ENCODE measurements at regions not wholly inside any gene's neighbourhood (a gene's known extent, or its start where the extent isn't known, plus 50 kb on each side); places are given as distances from the start of the nearest gene placed in this dataset.
"Not testable (repeated sequence)": the region's sequence is repeated elsewhere in the genome, so short reads cannot be mapped to it uniquely, and the experiment has no call there.

DNA sequence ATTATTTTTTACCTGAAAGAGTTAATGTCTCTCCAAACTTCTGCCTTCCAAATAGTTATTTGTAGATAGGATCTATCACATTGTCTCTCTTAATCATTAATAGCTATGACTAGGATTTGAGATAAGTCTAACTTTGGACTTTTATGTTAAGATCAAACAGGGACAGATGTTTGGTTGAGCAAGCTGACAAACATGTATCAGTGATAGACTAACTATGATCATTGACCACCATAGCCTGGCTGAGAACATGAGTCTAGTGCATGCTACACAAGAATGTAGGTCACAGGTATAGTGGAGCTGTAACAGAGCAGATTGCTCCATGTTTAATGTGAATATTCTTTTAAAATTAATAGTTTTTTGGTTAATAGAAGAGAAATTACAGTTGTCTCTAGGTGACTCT lies 52.0 kb downstream of the SYT15B start:
- not testable (repeated sequence) for DNase-seq (ENCODE audit: low read depth, low spot score); H3K27ac ChIP-seq; H3K9ac ChIP-seq (ENCODE audit: insufficient read length); H3K9me3 ChIP-seq (ENCODE audit: low read depth, low read length); H3K36me3 ChIP-seq (ENCODE audit: insufficient read depth, low read length); H3K4me3 ChIP-seq

DNA sequence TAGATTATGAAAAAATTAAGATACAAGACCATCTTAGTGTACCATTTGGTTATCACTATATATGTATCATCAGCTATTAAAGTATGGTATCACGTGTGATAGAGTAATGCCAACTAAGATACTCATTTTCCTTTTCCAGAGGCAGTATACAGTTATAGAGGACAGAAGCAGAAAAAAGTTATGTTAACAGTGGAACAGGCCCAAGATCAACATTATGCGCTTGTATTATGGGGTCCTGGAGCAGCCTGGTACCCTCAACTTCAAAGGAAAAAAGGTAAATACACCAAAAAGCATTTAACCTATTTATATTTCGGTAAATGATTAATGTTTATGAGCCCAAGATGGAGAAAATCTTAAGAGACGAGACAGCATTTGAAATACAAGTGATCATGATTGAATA lies 52.9 kb downstream of the SYT15B start:
- not testable (repeated sequence) for H3K36me3 ChIP-seq (ENCODE audit: insufficient read depth, low read length); DNase-seq (ENCODE audit: low read depth, low spot score); H3K27ac ChIP-seq; H3K9ac ChIP-seq (ENCODE audit: insufficient read length); H3K9me3 ChIP-seq (ENCODE audit: low read depth, low read length); H3K4me3 ChIP-seq

DNA sequence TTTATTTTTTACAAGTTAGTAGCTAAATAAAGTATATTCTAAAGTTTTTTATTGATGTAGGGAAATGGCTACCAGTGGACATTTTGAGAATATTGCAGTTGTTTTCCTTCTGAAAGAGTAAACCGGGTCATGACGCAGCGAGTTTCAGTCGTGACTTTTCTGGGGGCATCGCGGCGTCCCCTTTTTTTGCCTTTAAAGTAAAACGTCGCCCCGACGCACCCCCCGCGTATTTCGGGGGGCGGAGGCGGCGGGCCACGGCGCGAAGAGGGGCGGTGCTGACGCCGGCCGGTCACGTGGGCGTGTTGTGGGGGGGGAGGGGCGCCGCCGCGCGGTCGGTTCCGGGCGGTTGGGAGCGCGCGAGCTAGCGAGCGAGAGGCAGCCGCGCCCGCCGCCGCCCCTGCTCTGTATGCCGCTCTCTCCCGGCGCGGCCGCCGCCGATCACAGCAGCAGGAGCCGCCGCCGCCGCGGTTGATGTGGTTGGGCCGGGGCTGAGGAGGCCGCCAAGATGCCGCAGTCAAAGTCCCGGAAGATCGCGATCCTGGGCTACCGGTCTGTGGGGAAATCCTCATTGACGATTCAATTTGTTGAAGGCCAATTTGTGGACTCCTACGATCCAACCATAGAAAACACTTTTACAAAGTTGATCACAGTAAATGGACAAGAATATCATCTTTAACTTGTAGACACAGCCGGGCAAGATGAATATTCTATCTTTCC lies 57.5 kb downstream of the SYT15B start:
- not testable (repeated sequence) for H3K36me3 ChIP-seq (ENCODE audit: insufficient read depth, low read length); H3K9me3 ChIP-seq (ENCODE audit: low read depth, low read length); H3K9ac ChIP-seq (ENCODE audit: insufficient read length); DNase-seq (ENCODE audit: low read depth, low spot score); H3K27ac ChIP-seq
- H3K4me3 ChIP-seq = peak overlapping the region; percentile 28; the same call in 1 of the 2 replicates

DNA sequence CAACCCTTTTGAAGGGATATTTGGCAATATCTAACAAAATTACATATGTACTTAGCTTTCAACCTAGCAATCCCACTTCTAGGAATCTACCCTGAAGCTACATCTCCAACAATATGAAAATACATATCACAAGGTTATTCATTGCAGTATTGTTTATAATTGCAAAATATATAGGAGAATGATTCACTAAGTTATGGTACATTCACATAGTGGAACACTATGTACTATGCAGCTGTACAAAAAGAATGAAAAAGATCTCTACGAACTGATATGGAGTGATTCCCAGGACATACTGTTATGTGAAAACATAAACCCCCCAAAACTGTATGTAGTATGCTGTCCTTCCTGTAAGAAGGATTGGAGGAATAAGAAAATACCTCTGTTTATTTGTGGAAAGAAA lies 62.1 kb downstream of the SYT15B start:
- not testable (repeated sequence) for DNase-seq (ENCODE audit: low read depth, low spot score); H3K4me3 ChIP-seq; H3K36me3 ChIP-seq (ENCODE audit: insufficient read depth, low read length); H3K9me3 ChIP-seq (ENCODE audit: low read depth, low read length); H3K27ac ChIP-seq; H3K9ac ChIP-seq (ENCODE audit: insufficient read length)

DNA sequence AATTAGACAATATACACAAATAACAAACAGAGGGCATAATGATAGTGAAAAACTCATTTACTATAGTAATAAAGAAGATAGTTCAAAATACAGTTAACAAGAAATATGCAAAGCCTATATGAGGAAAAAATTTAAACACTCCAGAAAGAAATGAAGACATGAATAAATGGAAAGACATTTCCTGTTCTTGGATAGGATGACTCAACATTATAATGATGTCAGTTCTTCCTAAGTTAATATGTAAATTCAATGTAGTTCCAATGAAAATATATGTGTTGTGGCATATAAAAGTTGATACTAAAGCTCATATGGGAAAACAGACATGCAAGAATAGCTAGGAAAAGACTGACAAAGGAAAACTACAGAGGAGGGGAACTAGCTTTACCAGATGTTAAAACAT lies 63.5 kb downstream of the SYT15B start:
- not testable (repeated sequence) for H3K27ac ChIP-seq; DNase-seq (ENCODE audit: low read depth, low spot score); H3K36me3 ChIP-seq (ENCODE audit: insufficient read depth, low read length); H3K9me3 ChIP-seq (ENCODE audit: low read depth, low read length); H3K9ac ChIP-seq (ENCODE audit: insufficient read length); H3K4me3 ChIP-seq

DNA sequence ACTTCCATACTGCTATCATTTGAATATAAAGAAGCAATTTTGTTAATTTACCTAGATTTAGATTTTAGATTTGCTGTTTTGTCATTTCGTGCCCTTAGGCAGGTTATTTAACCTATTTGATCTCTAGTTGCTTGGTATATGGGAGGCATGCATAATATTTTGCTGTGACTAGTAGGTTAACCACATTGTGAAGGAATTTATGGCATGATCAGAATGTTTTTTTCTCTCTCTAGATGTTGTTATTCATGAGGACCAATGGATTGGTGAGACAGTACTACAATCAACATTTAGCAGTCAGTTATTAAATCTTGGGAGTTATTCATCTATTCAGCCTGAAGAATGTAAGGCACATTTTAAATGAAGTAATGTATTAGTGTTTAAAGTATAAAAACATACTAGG lies 67.2 kb downstream of the SYT15B start:
- not testable (repeated sequence) for H3K4me3 ChIP-seq; H3K9me3 ChIP-seq (ENCODE audit: low read depth, low read length); H3K9ac ChIP-seq (ENCODE audit: insufficient read length); H3K27ac ChIP-seq; DNase-seq (ENCODE audit: low read depth, low spot score); H3K36me3 ChIP-seq (ENCODE audit: insufficient read depth, low read length)

DNA sequence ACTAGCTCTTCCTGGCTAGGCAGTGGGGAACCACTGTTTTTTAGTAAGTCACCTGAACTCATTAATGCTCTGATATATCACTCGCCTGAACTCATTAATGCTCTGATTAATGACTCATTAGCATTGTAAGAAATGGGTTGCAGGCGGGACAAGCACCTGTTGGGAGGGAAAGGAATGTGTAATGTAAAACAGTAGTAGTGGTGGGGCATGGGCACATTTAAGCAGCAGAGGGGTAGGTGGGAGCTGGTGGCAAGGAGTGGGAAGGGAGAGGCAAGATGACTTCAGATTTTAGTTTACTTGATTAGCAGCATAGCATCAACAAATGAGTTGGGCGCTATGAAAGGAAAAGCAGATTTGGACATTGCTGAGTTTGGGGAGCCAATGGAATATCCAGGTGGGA lies 68.2 kb downstream of the SYT15B start:
- H3K27ac ChIP-seq; H3K9ac ChIP-seq (ENCODE audit: insufficient read length); H3K36me3 ChIP-seq (ENCODE audit: insufficient read depth, low read length); H3K9me3 ChIP-seq (ENCODE audit: low read depth, low read length); H3K4me3 ChIP-seq; DNase-seq (ENCODE audit: low read depth, low spot score): not testable (repeated sequence)

DNA sequence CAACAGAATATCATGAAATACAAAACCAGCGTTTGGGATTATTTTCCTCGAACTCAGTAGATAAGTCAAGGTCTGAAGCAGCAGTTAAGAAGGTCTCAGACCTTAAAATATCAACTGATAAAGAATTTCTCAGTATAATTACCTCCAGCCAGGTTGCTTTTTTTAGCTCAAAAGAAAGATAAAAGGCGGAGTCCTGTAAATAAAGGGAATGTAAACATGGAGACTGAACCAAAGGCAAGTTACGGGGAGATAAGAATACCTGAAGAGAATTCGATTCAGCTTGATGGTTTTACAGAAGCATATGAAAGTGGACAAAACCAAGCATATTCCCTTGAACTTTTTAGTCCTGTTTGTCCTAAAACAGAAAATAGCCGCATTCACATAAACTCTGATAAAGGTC lies 73.1 kb downstream of the SYT15B start:
- H3K9me3 ChIP-seq (ENCODE audit: low read depth, low read length); H3K27ac ChIP-seq; H3K36me3 ChIP-seq (ENCODE audit: insufficient read depth, low read length); H3K4me3 ChIP-seq; H3K9ac ChIP-seq (ENCODE audit: insufficient read length); DNase-seq (ENCODE audit: low read depth, low spot score): not testable (repeated sequence)

DNA sequence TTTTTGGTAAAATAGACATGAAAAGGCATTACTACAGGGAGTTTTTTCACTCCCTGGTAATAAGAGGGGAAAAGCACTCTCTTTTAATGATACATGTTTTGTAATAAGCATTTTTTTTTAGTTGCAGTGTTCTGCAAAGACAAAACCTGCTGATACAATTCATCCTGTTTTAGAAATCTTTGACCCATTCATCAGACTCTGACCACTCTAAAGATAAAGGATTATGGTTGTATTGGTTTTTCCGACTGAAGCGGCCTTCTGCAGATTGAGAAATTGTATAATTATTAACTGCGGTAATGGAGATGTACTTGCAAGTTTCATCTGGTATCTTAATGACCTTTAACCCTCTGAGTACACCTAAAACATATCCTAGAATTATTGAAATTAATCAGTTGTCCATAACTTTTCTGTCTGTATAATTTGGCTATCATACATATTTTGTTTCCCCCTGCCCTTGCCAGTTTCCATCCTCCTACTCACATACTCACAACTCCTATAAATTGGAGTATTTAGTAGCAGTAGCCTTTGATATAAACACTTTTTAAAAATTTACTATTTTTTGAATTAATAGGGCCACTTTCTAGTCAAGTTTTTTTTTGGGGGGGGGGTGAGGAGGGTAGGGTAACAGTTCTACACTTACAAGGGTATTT lies 79.4 kb downstream of the SYT15B start:
- H3K36me3 ChIP-seq (ENCODE audit: insufficient read depth, low read length); H3K9ac ChIP-seq (ENCODE audit: insufficient read length); H3K4me3 ChIP-seq: not testable (repeated sequence)

DNA sequence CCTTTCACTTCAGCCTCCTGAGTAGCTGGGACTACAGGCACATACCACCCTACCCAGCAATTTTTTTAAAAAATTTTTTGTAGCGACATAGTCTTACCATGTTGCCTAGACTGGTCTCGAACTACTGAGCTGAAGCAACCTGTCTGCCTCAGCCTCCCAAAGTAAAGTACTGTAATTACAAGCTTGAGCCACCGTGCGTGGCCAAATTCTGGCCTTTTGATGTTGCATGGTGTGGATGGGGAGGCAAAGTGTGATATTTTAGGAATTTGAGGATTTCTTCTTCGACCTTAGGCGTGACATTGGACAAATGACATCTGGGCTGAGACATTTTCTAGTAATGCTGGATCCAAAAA lies 81.8 kb downstream of the SYT15B start:
- H3K36me3 ChIP-seq (ENCODE audit: insufficient read depth, low read length); H3K4me3 ChIP-seq; H3K9ac ChIP-seq (ENCODE audit: insufficient read length); H3K9me3 ChIP-seq (ENCODE audit: low read depth, low read length); DNase-seq (ENCODE audit: low read depth, low spot score); H3K27ac ChIP-seq: not testable (repeated sequence)

More for the DNA sequence above, 79.4 kb downstream of the SYT15B start:
- H3K27ac ChIP-seq; DNase-seq (ENCODE audit: low read depth, low spot score); H3K9me3 ChIP-seq (ENCODE audit: low read depth, low read length): not testable (repeated sequence)

DNA sequence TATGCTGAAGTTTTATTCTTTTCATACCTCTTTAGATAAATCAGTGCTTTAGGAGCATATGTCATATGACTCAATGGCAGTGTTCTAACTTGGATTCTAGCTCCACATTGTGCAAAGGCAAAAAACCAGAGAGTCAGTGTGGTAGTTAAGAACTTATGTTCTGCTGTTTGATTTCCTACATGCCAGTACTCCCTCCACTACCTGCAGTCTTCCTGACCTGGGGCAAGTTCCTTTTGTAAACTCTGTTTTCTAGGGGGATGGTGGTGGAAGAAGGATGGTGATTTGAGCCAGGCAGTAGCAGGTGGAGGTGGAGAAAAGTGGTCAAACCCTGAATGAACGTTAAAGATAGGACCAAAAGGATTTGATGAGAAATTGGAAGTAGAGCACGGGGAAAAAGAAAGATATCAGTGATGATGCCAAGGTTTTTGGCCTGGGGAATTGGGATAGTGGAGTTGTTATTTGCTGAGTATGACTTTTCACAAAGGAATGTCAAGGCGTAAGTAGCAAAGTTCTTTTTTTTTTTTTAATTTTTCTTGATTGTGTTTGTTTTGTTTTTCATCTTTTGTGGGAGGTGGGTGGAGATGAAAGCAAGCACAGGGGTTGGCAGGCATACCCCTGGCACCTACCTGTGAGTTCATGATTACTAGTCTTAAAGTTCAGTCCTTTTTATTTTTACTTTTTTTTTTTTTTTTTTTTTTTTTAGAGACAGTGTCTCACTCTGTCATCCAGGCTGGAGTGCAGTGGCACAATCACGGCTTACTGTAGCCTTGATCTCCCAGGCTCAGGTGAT lies 82.3 kb downstream of the SYT15B start:
- not testable (repeated sequence) for DNase-seq (ENCODE audit: low read depth, low spot score); H3K9me3 ChIP-seq (ENCODE audit: low read depth, low read length); H3K36me3 ChIP-seq (ENCODE audit: insufficient read depth, low read length); H3K9ac ChIP-seq (ENCODE audit: insufficient read length); H3K27ac ChIP-seq; H3K4me3 ChIP-seq

DNA sequence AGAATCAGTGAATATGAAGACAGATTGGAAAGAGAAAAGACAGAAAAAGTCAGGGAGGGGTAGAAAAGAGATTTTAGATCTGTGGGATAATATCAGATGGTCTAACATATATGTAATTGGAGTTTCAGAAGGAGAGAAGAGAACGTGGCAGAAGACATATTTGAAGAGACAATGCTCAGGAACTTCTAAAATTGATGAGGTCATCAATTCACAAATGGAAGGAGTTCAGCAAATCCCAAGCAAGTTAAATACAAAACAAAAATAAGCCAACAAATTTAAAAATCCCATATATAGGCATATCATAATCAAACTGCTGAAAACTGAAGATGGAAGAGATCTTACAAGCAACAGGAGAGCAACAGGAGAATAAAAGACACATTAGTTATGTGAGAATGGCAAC lies 87.3 kb downstream of the SYT15B start:
- not testable (repeated sequence) for H3K9ac ChIP-seq (ENCODE audit: insufficient read length); H3K9me3 ChIP-seq (ENCODE audit: low read depth, low read length); H3K36me3 ChIP-seq (ENCODE audit: insufficient read depth, low read length); H3K4me3 ChIP-seq; H3K27ac ChIP-seq; DNase-seq (ENCODE audit: low read depth, low spot score)

DNA sequence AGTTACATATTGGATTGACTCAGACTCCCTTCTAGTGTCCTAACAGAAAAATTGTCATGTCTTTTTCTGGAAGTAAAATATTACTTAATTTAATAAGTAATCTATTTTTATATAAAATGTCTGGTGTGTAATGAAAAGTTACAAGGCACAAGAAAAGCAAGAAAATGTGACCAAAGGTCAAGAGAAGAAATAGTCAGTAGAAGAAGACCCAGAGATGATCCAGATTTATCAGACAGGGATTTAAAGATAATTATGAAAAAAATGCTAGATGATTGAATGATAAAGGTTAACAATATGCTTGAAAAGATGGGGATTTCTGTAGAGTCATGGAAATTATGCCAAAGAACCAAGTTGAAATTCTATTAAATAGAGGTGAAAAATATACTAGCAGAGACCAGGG lies 87.8 kb downstream of the SYT15B start:
- not testable (repeated sequence) for H3K27ac ChIP-seq; DNase-seq (ENCODE audit: low read depth, low spot score)

DNA sequence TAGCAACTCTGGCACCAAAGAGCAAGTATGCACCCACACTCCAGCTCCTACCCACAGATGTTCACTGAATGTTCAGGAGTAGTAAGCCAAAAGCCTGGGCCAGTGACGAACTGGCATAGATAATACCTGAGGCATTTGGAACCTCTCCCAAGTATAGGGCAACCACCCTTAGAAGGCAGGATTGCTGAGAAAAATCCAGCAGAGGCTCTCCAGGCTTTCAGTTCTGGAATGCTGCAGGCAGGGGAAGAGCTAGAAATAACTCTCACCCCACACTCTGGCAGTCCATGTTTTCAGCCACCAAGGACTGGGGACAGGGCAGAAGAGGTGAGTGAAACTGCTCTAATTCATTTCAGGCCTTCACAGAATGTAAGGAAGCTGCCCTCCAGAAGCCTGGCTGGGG lies 90.3 kb downstream of the SYT15B start:
- not testable (repeated sequence) for DNase-seq (ENCODE audit: low read depth, low spot score)

More for the DNA sequence above, 87.8 kb downstream of the SYT15B start:
- not testable (repeated sequence) for H3K36me3 ChIP-seq (ENCODE audit: insufficient read depth, low read length); H3K9ac ChIP-seq (ENCODE audit: insufficient read length); H3K4me3 ChIP-seq; H3K9me3 ChIP-seq (ENCODE audit: low read depth, low read length)

More for the DNA sequence above, 90.3 kb downstream of the SYT15B start:
- H3K4me3 ChIP-seq; H3K9me3 ChIP-seq (ENCODE audit: low read depth, low read length); H3K36me3 ChIP-seq (ENCODE audit: insufficient read depth, low read length); H3K9ac ChIP-seq (ENCODE audit: insufficient read length); H3K27ac ChIP-seq: not testable (repeated sequence)
